SK-MEL-5 (cell line): ENCODE measurements at regions not wholly inside any gene's neighbourhood (a gene's known extent, or its start where the extent isn't known, plus 50 kb on each side); places are given as distances from the start of the nearest gene placed in this dataset.

ENCODE experiments used
- DNase-seq: peaks from one replicate; pipeline ENCODE4 v3.0.0-alpha.2; 2016; ENCODE audit warnings: low read depth, low spot score
- in situ Hi-C: cut with HindIII; loops from 2 replicates; pipeline ENCODE4 v1.10.0; 2016; ENCODE audit warnings: low sequenced_read_pairs, high pct_unique_total_duplicates, low pct_unique_long_range_greater_than_20kb

GRCh38 chr1:185598332-185598731 lies 135.9 kb upstream of the HMCN1 start:
- DNase-seq: no peak
- in situ Hi-C loops: no loop called here

GRCh38 chr1:185595835-185596667 lies 138.1 kb upstream of the HMCN1 start:
- in situ Hi-C loops: no loop called here
- DNase-seq: peak; percentile 77

- in situ Hi-C loops: no loop called here
- no peak for DNase-seq
Measured at GRCh38 chr1:185594786-185595410, 139.3 kb upstream of the HMCN1 start.

DNA sequence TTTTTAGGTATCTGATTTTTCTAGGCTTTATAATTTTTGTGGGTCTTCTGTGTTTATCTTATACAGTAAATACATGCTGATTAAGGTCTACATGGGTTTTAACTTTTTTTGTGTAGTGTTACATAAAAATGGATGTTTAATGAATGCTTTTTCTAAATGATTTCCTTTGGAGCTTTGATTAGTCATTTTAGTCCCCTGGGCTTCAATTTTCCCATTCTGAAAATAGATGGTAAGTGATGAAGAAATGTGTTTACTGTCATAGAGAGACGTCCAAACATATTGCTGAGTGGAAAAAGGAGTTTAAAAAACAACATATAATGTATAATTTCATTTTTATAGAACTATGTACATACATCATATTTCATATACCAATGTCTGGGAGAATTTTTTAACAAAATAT lies 140.9 kb upstream of the HMCN1 start:
- in situ Hi-C loops: no loop called here

GRCh38 chr1:185585770-185586169 lies 148.4 kb upstream of the HMCN1 start:
- in situ Hi-C loops: no loop called here
- no peak for DNase-seq

More for the DNA sequence above, 140.9 kb upstream of the HMCN1 start:
- DNase-seq: no peak

- no peak for DNase-seq
- in situ Hi-C loops: no loop called here
Measured at GRCh38 chr1:185581961-185582725, 152.0 kb upstream of the HMCN1 start.

GRCh38 chr1:185581020-185581419 lies 153.2 kb upstream of the HMCN1 start:
- in situ Hi-C loops: no loop called here
- DNase-seq: no peak

DNA sequence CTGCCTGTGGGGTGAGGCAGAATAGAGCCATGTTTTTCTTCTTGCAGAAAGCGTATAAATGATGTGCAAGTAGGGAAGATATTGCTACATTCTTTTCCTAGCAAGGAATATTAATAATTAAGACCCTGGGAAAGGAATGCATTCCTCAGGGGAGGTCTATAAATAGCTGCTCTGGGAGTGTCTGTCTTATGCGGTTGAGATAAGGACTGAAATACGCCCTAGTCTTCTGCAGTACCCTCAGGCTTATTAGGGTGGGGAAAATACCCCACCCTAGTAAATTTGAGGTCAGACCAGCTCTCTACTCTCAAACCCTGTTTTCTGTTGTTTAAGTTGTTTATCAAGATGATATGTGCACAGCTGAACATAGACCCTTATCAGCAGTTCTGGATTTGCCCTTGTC lies 155.9 kb upstream of the HMCN1 start:
- DNase-seq: no peak
- in situ Hi-C loops: no loop called here

DNA sequence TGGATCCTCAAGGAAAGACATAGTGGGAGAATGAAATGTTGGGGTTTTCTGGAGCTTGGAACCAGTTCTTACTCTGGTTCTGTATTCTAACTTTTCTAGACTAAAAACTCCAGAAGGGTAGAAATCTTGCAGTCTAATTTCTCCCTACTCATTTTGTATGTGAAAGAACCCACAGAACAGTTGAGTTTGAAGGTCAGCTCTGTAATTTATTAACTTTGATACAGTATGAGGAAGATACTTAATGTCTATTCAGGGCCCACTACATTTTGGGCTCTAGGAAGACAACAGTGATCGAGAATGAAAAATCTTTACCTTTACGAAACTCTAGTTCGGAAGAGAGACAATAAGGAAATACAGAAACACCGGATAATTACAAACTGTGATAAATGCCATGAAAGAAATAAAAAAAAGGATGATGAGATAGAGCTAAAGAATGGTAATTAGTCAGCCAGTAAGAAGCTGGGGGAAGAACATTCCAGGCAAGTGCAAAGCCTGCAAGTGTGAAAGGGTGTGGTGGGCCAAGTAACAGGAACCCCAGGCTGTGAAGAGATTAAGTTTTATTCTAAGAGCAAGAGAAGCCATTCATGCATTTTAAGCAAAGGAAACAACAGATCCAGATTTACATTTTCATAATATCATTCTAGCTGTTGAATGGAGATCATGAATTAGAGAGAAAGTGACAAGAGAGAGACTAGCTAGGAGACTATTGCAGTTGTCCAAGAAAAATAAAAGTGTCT lies 159.9 kb upstream of the HMCN1 start:
- in situ Hi-C loops: no loop called here
- DNase-seq: no peak

DNA sequence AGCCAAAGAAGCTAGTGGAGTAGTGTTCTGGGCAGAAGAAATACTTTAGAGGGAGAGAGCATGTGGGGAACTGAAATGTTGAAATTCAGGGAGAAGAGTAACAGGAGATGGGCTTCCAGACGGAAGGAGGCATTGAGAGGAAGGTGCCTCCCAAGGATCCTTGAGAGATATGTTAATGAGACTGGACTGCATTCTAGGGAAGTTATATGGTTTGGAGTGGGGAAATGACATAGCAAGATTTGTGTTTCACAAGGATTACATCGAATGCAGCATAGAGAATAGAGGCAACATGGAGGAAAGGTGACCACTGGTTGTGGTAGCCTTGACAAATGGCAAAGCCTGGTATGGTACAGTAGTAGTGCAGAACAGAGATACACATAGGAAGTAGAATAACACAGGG lies 160.5 kb upstream of the HMCN1 start:
- no peak for DNase-seq
- in situ Hi-C loops: no loop called here

DNA sequence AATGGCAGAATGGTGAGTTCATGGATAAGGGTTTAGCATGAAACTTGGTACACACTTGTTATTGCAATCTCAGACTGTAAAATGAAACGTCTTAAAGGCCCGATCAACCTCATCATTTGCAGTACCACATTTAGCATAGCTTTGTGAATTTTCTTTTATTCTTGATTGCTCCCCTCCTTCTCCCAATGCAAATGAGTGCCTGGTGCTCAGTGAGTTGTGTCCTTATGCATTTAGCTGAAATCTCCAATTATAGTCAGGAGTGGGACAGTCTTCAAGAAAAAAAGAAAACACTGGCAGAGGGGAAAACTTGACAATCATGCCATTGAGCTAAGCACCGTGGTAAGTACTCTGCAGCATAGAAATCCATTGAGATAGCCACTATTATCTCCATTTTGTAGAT lies 161.0 kb upstream of the HMCN1 start:
- in situ Hi-C loops: no loop called here

GRCh38 chr1:185570962-185571361 lies 163.2 kb upstream of the HMCN1 start:
- in situ Hi-C loops: no loop called here
- DNase-seq: no peak

More for the DNA sequence above, 161.0 kb upstream of the HMCN1 start:
- DNase-seq: no peak

DNA sequence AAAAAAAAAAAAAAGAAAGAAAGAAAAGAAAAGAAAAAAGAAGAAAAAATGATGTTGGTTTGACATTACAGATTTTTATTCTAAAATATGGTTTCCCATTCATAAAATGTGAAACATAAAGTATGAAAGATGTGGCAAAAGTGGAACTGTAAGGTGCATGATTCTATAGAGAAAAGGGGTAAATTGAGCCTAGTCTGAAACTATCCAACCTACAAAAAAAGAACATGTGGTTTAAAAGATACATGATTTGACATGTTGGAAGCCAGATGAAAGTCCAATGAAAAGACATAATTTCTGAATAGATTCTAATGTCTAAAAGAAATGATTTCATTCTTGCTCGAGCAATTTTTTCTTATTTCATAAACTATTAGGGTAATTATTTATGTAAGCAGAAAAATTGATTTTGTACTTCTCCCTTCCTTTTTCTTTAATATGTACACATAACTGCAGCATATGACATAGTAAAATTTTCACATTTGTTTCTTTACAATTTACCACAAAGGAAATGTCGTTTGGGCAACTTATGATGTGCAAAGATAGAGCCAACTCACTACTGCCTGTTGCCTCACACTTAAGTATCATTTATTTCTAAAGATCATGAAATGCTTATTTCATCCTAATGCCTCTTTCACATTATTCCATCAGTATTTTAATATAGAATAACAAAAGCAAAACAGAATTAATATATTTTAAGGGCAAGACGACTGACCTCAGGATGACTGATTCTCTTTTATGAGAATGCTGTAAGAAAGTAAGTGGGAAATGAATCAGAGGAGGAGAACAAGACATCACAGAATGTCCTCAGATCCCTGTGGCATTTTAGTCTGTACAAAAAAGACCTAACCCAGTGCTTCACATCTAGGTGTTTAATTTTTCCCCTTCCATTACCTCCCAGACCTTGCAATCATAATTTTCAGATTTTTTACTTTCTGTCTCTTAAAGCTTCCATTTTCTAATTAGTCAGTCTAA lies 165.8 kb upstream of the HMCN1 start:
- in situ Hi-C loops: no loop called here

GRCh38 chr1:185567440-185567839 lies 166.8 kb upstream of the HMCN1 start:
- in situ Hi-C loops: no loop called here
- DNase-seq: no peak

More for the DNA sequence above, 165.8 kb upstream of the HMCN1 start:
- DNase-seq: no peak

- DNase-seq: no peak
- in situ Hi-C loops: no loop called here
Measured at GRCh38 chr1:185566995-185567394, 167.2 kb upstream of the HMCN1 start.

GRCh38 chr1:185565302-185565701 lies 168.9 kb upstream of the HMCN1 start:
- in situ Hi-C loops: no loop called here
- no peak for DNase-seq

GRCh38 chr1:185564816-185565215 lies 169.4 kb upstream of the HMCN1 start:
- DNase-seq: peak; percentile 37
- in situ Hi-C loops: no loop called here
